ENCODE measurements at regions not wholly inside any gene's neighbourhood (a gene's known extent, or its start where the extent isn't known, plus 50 kb on each side); places are given as distances from the start of the nearest gene placed in this dataset.

DNA sequence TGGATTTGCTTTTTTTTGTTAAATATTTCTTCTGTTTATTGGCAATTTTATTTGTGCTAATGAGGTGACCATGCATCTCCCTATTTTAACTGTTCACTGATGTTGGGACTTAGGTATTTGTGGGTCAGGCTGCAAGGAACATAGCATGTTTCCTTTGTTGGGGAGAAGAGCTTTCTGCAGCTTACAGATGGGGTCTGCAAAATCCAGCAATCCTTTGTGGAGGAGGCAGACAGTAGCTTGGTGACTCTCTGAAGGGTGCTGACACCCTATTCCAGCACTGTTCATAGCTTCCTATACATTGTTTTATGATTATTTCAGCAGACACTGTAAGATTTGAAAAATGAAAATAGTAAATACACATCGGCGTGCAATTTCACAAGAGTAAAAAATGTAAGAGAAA is 491.7 kb downstream of the RAPGEF2 start:
- TF ChIP-seq POLR2A (IDR thresholded peaks at IDR 0.05; ENCODE audit: low read length): no peak
- no peak for TF ChIP-seq GATA1 (IDR thresholded peaks at IDR 0.05; ENCODE audit: low read depth, low read length)

Measured in erythroblast (primary cell).